Loucy (cell line): ENCODE measurements at regions not wholly inside any gene's neighbourhood (a gene's known extent, or its start where the extent isn't known, plus 50 kb on each side); places are given as distances from the start of the nearest gene placed in this dataset.

Source experiments
- CTCF ChIP-seq: fragments of 200-600 bp; sonication (generic); conservative IDR thresholded peaks from 2 replicates; pipeline ENCODE4 v1.5.1; 2014; ENCODE audit warnings: mild to moderate bottlenecking, antibody characterized with exemption, low read length
- EZH2phosphoT487 ChIP-seq: fragments of 200-600 bp; IDR thresholded peaks from 2 replicates; pipeline ENCODE4 v1.6.1; 2018; ENCODE audit warnings: antibody characterized with exemption, mild to moderate bottlenecking, moderate library complexity, borderline replicate concordance

GRCh38 chr3:165549037-165549436 lies 288.2 kb downstream of the BCHE start:
- TF ChIP-seq CTCF (no peak), EZH2phosphoT487 (no peak)
